Small intestine (tissue), 7 donors: ENCODE measurements at regions not wholly inside any gene's neighbourhood (a gene's known extent, or its start where the extent isn't known, plus 50 kb on each side); places are given as distances from the start of the nearest gene placed in this dataset.
A peak's percentile ranks its signal among the peaks of the same experiment; 100 is the strongest.

Source experiments
- DNase-seq, 2 donors: peaks; one replicate each; pipeline versions ENCODE4 v3.0.0 to v3.0.0-alpha.2; 2013
- FAIRE-seq: peaks from 2 replicates; lab custom pipeline; 2012; peaks lifted over from hg19 to GRCh38; lab: Jason Lieb, UNC
- H3K27ac ChIP-seq, 3 donors: one replicate each; pipeline ENCODE4 v1.5.1; 2013; ENCODE audit warnings: low read length in 2 of 3, mild to moderate bottlenecking in 2 of 3, control low read depth in 1 of 3, inconsistent platforms in 1 of 3, low read depth in 1 of 3, moderate library complexity in 1 of 3
- H3K27me3 ChIP-seq, 3 donors: one replicate each; pipeline ENCODE4 v1.6.1; 2013; ENCODE audit warnings: low read length in 3 of 3, inconsistent platforms in 1 of 3; ENCODE audit not compliant: control insufficient read depth in 3 of 3, insufficient read depth in 3 of 3
- H3K36me3 ChIP-seq, 3 donors: one replicate each; pipeline ENCODE4 v1.6.1; 2013; ENCODE audit warnings: low read length in 3 of 3, inconsistent platforms in 1 of 3, low read depth in 1 of 3, mild to moderate bottlenecking in 1 of 3, moderate library complexity in 1 of 3; ENCODE audit not compliant: control insufficient read depth in 3 of 3, insufficient read depth in 2 of 3
- H3K4me1 ChIP-seq, 3 donors: one replicate each; pipeline ENCODE4 v1.6.1; 2013; ENCODE audit warnings: low read length in 2 of 3, inconsistent platforms in 1 of 3, low read depth in 1 of 3, mild to moderate bottlenecking in 1 of 3, moderate library complexity in 1 of 3; ENCODE audit not compliant: control insufficient read depth in 3 of 3, insufficient read depth in 2 of 3
- H3K4me3 ChIP-seq, 3 donors: one replicate each; pipeline ENCODE4 v1.5.1; 2013; ENCODE audit warnings: low read length in 3 of 3, control low read depth in 1 of 3, inconsistent platforms in 1 of 3, low read depth in 1 of 3, mild to moderate bottlenecking in 1 of 3, moderate library complexity in 1 of 3
- H3K9me3 ChIP-seq, 2 donors: one replicate each; pipeline ENCODE4 v1.6.1; 2013; ENCODE audit warnings: low read depth in 1 of 2, low read length in 1 of 2; ENCODE audit not compliant: control insufficient read depth in 2 of 2, insufficient read depth in 1 of 2
- WGBS, 3 donors: extraction: QIAGEN DNeasy Blood & Tissue Kit; methylation state at CpG; one replicate each; pipeline ENCODE4 v1.1.7; 2013; 5-methylcytosine and 5-hydroxymethylcytosine counted together
- donor health status: healthy with polysubstance abuse.
- donor health status: control.
- donor health status: control.
- donor health status: Bipolar disorder and iron deficiency.
- donor health status: healthy.

DNA sequence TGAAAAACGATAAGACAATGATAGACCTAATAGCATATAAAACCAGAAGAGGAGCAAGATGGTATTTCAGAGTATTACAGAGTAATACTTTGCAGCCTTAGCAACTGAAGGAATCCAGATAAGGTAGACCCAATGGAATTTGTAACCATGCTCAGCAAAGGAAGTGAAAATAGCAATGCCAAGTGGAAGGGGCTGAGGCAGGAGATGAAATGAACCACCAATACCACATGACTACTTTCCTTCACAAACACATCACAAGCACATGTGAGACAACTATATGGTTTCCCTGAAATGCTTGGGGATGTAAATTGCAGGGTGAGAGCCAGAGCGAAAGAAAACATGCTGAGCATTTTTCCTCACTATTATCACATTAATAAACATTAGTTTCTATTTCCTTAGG, 79.8 kb upstream of the MELK start:
- FAIRE-seq (no peak), DNase-seq (no peak)
- no peak overlapping the region for H3K27ac ChIP-seq
- H3K4me1 ChIP-seq: peaks cover 0 to 13% (median 7%) of the 10 kb centered on the region in 3 donors
- no peaks in the 10 kb centered on the region for H3K27me3 ChIP-seq
- WGBS, 3 donors: 64 to 78% (median 75%) methylated on average over 2 of the region's 2 CpGs
- H3K4me3 ChIP-seq: no peak overlapping the region
- H3K9me3 ChIP-seq: no peaks in the 10 kb centered on the region
- no peaks in the 10 kb centered on the region for H3K36me3 ChIP-seq

DNA sequence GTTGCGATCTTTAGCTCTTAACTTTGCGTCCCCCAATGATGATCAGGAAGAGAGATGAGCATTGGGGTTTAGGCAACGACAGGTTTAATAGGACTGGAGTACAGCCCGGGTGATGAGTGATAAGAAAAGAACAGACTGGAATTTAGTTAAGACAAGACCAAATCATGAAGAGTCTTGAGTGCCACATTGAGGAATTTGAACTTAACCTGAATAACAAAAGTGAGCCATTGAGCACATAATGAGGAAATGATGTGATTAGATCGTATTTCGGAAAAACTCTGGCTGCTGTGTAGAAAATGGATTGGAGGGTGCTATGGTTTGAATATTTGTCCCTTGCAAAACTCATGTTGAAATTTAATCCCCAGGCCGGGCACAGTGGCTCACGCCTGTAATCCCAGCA, 83.2 kb upstream of the MELK start:
- H3K36me3 ChIP-seq: no peaks in the 10 kb centered on the region
- no peaks in the 10 kb centered on the region for H3K9me3 ChIP-seq
- H3K27me3 ChIP-seq: no peaks in the 10 kb centered on the region
- H3K4me3 ChIP-seq: no peak overlapping the region
- DNase-seq: no peak
- no peak overlapping the region for H3K27ac ChIP-seq
- FAIRE-seq: no peak
- 92 to 96% (median 93%) methylated on average over 8 of the region's 8 CpGs for WGBS, 3 donors
- H3K4me1 ChIP-seq: peaks cover 0 to 13% (median 10%) of the 10 kb centered on the region in 3 donors

DNA sequence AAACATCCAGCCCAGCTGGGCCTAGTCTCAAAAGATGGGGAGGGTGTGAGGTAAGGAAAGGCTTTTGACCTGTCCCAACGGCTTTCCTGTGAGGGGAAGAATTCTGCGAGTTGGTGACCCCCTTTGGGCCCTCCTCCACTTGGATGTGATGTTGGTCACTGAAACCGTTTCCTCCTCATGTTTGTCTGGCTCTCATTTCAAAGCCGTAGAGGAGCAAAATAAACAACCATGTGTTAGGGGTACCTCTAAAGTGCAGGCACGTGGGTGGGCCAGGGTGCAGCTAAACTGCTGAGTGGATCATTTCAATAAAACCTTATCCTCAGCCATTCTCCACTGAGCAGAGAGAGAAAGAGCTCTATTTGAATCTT, 84.3 kb upstream of the MELK start:
- peak overlapping the region; percentile 89 to 98 (median 98) for H3K27ac ChIP-seq
- no peak for DNase-seq
- no peaks in the 10 kb centered on the region for H3K36me3 ChIP-seq
- H3K9me3 ChIP-seq: no peaks in the 10 kb centered on the region
- FAIRE-seq: no peak
- peak overlapping the region in 2 of 3 donors; percentile 74 to 98 for H3K4me3 ChIP-seq
- H3K4me1 ChIP-seq: peaks cover 0 to 13% (median 10%) of the 10 kb centered on the region in 3 donors
- WGBS, 3 donors: 5 to 17% (median 11%) methylated on average over 5 of the region's 5 CpGs
- no peaks in the 10 kb centered on the region for H3K27me3 ChIP-seq

DNA sequence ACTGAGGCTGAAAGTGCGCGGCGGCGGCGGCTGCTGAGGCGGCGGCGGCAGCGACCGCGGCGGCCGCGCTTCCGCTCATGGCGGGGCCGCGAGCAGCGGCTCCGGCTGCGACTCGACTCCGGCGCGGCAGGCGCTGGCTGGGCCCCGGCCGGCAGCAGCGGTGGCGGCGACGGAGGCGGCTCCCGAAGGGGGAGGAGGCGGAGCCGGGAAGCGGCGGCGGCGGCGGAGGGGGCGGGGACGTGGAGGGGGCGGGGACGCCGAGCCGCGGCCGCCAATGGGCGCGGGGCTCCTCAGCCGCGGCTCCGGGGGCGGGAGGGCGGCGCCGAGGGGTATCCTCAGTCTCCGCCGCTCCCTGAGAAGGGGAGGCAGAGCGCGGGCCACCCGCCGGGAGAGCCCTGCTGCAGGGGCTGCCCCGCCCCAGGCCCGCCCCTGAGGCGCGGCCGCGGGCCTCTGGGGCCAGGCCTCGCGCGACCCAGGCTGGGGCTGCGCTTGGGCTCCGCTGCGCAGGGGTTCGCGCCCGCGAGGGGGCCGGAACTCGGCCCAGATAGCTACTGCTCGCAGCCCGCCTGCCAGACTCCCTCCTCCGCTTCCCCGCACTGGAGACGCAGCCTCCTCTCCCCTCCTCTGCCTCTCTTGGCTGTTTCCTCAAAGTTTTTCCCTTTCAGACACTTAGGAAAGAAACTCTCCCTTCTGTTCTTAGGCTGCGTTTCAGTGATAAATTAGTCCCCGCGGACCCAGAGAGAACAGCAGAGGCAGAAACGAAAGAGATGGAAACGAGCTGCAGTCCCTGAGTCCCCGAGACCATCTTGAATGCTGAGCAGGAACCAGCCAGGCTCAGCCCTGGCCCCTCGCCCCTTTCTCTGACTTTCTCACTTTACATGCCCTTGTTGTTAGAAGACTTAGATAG, 85.0 kb upstream of the MELK start:
- Histone ChIP-seq H3K4me1 (peaks cover 0 to 13% (median 10%) of the 10 kb centered on the region in 3 donors), H3K36me3 (no peaks in the 10 kb centered on the region), H3K27ac (peak overlapping the region; percentile 89 to 98 (median 98)), H3K4me3 (peak overlapping the region; percentile 74 to 98 (median 82)), H3K27me3 (no peaks in the 10 kb centered on the region), H3K9me3 (no peaks in the 10 kb centered on the region)
- FAIRE-seq (no peak), DNase-seq (peak; percentile 94)
- 0 to 3% (median 1%) methylated on average over 9 to 94 of the region's 94 CpGs for WGBS, 3 donors

DNA sequence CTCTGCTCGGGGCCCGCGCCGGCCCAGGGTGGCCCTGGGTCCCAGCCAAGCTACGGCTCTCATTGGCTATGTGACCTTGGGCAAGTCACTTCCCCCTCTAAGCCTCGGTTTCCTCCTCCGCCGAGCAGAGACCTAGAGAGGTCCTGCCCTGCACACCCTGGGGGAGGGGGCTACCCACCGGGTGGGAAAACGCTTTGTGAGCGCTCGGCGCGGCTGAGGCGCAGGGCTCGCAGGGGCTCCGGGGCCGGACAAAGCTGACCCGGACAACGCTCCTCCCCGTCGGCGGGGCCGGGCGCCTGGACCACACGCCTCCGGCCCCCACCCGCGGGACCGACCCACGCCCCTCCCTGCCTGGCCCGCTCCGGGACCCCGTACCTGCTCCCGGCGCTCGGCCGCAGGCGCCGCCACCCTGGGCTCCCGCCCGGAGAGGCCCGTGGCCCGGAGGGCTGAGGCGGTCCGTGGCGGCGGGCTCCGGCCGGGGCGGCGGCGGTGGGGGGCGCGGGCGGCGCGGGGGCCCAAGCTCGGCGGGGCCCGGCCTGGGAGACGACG, 85.7 kb upstream of the MELK start:
- WGBS, 3 donors: 0 to 1% (median 1%) methylated on average over 33 to 63 of the region's 63 CpGs
- Histone ChIP-seq H3K4me3 (peak overlapping the region; percentile 82 to 98 (median 93)), H3K27me3 (no peaks in the 10 kb centered on the region), H3K4me1 (peaks cover 0 to 13% (median 10%) of the 10 kb centered on the region in 3 donors), H3K9me3 (no peaks in the 10 kb centered on the region), H3K27ac (peak overlapping the region; percentile 65 to 80 (median 77)), H3K36me3 (no peaks in the 10 kb centered on the region)
- DNase-seq: peak; percentile 42 to 63
- FAIRE-seq: no peak

DNA sequence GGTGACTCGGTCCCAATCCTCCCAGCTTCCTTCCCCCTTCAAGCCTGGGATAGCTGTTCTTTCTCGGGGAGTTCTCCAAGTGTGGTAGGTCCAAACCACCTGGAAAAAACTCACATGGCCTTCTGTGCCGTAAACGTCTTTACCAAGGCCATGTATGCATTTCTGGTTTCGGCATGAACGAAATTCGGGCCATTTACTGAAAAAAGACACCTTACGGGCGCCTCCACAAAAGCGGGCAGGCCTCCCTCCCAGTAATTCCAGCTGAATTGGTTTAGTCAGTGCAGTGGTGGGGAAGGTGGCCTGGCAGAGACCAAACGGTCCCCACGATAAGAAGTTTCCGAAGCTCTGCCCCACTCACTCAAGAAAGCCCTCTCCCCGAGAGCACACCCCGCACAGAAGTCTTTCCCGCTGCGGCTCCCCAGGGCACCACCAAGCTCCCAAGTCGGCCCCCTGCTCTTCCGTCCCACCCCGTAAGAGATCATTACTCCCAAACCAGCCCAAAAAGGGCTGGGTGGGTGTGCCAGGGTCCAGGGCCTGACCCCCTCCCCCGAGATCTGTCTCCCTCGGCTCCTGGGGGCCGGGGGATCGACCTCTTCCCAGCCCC, 86.3 kb upstream of the MELK start:
- WGBS, 3 donors: 1 to 3% (median 1%) methylated on average over 24 of the region's 24 CpGs

DNA sequence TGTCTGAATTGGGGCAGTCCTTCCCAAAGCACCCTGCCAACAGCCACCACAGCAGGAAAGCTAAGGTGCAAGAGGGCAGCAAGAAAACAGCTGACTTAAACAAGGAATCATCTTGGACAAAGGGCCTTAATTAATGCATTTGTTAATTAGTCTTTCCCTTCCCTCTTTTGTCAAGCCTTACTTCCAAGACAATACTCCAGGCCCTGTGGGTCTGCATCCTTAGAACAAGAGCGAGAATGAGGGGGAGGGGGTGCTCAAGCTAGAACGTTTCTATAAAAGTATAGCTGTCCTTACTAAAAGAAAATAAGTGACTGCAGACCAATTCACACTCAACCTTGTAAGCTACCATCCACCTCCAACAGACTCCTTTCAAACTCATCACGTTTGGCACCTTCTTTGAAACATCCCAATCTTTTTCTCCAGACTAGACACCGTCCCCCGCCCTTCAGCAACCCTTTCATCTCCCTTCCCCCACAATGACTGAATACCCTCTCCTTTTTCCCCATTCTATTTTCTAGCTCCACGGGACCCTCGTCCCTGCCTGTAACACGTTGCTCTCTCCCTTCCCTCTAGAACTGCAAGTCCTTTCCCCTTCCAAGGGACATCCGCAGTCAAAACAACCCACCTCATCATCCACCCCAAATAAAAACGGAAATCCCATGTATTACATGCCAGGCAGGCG, 85.7 kb upstream of the RNF38 start:
- Histone ChIP-seq H3K27ac (peak overlapping the region; percentile 65 to 80 (median 77)), H3K4me3 (peak overlapping the region; percentile 82 to 98 (median 93)), H3K36me3 (no peaks in the 10 kb centered on the region), H3K27me3 (no peaks in the 10 kb centered on the region), H3K9me3 (no peaks in the 10 kb centered on the region), H3K4me1 (peaks cover 0 to 13% (median 10%) of the 10 kb centered on the region in 3 donors)
- WGBS, 3 donors: 12 to 15% (median 15%) methylated on average over 11 of the region's 11 CpGs
- DNase-seq (peak; percentile 22 to 24), FAIRE-seq (no peak)

More for the DNA sequence above, 86.3 kb upstream of the MELK start:
- Histone ChIP-seq H3K4me1 (peaks cover 0 to 13% (median 10%) of the 10 kb centered on the region in 3 donors), H3K9me3 (no peaks in the 10 kb centered on the region), H3K27ac (peak overlapping the region; percentile 65 to 80 (median 77)), H3K27me3 (no peaks in the 10 kb centered on the region), H3K36me3 (no peaks in the 10 kb centered on the region), H3K4me3 (peak overlapping the region; percentile 82 to 98 (median 93))
- FAIRE-seq: no peak
- DNase-seq: peak; percentile 26 to 53

DNA sequence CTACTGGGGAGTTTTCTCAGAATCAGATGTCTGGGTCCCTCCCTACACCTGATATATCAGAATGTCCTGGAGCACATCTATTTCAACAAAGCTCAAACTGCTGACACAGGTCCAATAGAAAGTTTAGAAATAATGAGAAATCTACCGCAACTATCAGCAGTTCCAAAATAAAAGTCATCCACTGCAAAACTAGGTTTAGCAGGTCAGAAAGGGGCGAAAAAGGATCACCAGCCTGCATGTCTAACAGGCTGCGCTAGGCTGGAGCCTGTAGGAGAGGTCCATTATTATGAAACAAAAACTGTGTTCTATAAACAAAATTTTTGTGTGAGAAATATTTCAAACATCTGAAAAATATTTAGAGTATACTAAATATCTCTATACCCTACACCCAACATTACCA, 84.1 kb upstream of the RNF38 start:
- Histone ChIP-seq H3K36me3 (peaks cover 0 to 2% (median 0%) of the 10 kb centered on the region in 3 donors), H3K27me3 (no peaks in the 10 kb centered on the region), H3K4me1 (peaks cover 0 to 12% (median 10%) of the 10 kb centered on the region in 3 donors), H3K4me3 (no peak overlapping the region), H3K27ac (no peak overlapping the region), H3K9me3 (no peaks in the 10 kb centered on the region)
- WGBS, 3 donors: 90 to 97% (median 95%) methylated on average over 3 of the region's 3 CpGs
- FAIRE-seq: no peak
- DNase-seq: no peak
